Activated CD4-positive, alpha-beta T cell treated with anti-CD3 and anti-CD28 coated beads, Interleukin-2, amount 50 U/mL, for 1 hour (primary cell): ENCODE measurements at regions not wholly inside any gene's neighbourhood (a gene's known extent, or its start where the extent isn't known, plus 50 kb on each side); places are given as distances from the start of the nearest gene placed in this dataset.
"Not testable (repeated sequence)": the region's sequence is repeated elsewhere in the genome, so short reads cannot be mapped to it uniquely, and the experiment has no call there.

Experiments used
- DNase-seq: peaks from one replicate; pipeline ENCODE4 v3.0.0-alpha.2; 2020

DNA sequence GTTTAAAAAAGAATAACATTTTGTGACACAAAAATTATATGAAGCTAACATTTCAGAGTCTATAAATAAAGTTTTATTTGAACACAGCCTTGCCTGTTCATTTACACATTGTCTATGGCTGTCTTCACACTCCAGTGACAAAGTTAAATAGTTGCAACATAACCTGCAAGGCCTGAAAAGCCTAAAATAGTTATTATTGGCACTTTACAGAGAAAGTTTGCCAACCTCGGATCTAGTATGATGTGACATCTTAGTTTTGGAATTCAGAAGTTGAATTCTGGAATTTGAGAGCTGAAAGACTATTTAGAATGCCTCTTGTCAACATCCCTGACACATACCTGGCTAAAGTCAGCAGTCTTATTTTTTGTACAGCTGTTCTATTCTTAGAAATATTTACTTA is 68.3 kb downstream of the DYRK2 start:
- no peak for DNase-seq

DNA sequence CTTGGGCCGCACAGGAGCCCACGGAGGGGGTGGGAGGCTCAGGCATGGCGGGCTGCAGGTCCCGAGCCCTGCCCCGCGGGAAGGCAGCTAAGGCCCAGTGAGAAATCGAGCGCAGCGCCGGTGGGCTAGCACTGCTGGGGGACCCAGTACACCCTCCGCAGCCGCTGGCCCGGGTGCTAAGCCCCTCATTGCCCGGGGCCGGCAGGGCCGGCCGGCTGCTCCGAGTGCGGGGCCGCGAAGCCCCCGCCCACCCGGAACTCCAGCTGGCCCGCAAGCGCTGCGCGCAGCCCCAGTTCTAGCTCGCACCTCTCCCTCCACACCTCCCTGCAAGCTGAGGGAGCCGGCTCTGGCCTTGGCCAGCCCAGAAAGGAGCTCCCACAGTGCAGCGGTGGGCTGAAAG is 70.8 kb downstream of the DYRK2 start:
- not testable (repeated sequence) for DNase-seq

DNA sequence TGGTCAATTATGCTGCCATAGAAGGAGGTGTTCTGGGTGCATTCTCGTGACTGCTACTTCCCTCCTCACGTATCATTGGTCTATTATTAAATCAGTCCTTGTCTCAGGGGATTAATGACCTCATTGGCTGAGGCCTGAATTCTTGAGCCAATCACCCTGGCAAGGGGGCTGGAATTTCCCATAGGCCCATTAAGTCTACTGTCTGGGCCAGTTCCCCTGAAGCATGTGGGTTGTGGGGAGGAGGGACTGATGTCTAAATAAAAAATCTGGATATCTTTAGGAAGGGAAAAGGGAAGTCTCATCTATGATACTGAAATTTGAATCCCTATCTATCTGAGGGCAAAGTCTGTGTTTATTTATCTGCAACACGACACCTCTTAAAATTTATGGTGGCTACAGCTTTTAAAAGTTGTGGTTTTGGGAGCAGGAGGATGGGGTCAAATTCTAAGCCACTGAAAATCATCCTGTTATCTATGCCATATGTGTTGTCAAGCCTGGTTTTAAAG is 71.9 kb downstream of the DYRK2 start:
- no peak for DNase-seq

DNA sequence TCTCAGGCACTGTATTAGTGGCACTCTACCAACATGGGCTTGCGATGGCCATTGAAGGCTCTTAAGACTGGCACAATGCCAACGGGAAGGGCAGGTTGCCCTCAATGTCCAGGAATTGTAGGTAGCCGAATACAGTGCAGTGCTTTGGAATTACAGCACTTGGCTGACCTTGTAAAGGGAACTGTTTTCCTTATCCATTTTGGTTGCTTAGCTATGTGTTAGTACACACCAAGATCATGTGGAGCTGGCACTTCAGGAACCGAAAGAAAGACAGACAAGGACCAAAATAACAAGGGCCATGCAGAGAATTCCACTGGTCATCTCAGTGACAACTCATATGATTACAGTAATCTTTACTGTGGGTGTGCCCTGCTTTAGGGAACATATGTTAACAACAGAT is 72.7 kb downstream of the DYRK2 start:
- no peak for DNase-seq

DNA sequence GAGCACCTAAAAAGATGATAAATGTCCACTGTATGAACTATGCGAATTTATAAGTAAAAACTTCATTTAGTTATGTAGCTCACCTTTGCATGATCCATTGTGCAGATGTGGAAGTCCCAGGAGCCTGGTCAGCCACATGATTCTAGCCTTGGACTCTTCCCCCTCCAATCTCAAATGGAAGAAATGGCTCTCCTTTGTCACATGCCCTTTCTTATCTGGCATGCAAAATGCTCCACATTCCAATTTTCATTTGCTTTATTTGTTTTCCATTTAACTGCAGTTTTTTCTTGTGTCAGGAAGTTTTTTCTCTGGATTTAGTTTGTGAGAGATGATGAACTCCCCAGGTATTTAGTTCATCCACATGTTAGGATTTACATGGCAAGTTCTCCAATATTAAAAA is 73.8 kb downstream of the DYRK2 start:
- DNase-seq = no peak

DNA sequence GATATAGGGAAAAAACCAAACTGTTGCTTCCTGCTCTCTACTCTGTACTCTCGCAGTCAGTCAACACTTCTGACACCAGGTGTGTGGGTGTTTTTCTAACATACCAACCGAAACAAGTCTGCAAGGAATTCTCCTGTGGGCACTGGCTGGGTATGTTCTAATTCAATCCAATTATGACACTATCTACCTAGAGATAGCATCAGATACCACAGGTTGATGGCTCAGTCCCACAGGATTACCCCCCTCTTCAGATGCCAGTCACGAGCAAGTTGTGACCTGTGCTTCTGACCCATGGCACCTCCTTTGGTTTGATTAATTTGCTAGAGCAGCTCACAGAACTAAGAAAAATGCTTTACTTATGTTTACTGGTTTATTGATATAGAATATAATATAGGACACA is 78.3 kb downstream of the DYRK2 start:
- no peak for DNase-seq

DNA sequence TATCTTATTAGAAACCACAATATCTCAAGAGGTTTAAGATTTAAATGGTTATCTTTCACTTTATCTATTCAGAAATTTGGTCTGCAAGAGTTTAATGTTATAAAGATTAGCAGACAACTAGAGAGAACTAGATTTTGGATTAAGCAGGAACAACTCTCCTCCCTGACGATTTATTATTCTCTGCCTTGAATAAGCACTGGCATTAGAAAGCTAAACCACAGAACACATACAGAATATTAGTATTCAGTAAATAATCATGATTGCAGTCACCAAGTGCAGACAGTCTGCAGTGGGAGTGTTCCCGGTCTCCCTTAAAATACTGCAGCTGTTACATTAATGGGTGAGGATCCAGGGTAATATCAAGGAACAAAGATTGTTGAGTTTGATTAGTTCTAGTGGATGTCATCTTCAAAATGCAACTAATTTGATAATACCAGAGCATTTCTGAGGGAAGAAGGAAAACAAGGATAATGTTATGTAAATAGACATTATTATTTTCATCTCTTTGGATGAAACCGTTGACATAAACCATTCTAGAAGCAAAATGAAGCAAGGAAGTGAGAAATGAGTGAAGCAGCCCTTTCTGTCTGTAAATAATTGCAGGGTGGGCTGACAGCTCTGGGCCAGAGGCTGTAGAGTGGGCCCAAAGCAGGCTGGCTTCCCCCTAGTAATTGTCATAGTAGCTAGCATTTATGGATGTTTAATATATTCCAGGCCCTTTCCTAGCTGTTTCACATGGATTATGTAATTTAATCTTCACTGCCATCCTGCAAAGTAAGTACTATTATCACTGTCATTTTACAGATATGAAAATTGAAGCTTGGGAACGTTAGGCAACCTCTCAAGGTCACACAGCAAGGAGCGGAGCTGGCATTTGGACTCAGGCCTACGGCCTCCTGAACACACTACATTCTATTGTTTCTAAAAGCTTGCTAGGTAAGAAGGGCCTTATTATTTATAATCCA is 79.4 kb downstream of the DYRK2 start:
- no peak for DNase-seq

DNA sequence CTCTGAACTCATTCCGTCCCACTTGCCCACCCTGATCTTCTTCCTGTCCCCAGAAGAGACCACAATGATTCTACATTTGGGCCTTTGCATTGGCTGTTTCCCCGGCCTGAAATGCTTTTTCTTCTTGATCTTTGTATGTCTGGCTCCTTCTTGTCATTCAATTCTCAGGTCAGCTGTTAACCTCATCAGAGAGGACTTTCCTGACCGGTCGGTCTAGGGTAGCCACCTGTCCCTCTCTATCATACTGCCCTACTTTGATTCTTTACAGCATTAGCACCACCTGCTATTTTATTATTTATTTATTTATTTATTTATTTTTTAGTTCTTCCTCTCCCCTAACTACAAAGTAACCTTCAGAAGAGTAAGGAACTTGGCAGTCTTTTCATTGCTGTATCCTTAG is 84.3 kb downstream of the DYRK2 start:
- no peak for DNase-seq

DNA sequence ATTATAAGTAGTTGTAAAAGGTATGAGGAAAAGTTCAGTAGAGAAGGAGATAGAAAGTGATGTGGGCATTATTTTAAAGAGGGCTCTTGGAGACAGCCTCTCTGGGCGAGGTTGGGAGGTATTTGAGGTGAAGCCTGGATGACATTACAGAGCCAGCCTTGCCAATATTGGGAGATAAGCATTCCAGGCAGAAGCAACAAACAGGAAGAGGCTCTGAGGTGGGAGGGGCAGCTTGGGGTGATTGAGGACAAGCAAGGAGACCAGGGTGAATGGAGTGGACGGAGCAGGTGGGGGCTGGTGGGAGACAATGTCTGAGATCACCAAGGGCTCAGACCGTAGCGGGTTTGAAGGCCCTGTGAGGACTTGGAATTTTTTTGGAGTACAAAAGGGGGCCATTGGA is 87.3 kb downstream of the DYRK2 start:
- no peak for DNase-seq

DNA sequence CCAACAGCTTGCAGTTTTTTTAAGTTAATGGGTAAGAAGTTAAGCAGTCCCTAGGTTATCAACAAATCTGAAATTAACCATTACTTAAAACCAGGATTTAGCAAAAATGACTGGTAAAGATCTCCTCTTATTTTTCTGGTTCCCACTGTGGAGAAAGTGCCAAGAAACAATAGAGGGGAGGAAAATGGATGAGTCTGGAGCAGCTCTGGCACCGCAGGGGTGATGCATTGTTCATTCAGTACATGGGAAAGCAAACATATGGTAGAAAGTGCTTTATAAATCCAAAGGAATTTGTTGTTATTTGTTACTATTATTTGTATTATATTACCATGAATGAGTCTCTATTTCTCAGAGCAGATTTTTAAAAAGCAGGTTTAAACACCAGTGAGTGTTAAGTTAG is 92.2 kb downstream of the DYRK2 start:
- no peak for DNase-seq

DNA sequence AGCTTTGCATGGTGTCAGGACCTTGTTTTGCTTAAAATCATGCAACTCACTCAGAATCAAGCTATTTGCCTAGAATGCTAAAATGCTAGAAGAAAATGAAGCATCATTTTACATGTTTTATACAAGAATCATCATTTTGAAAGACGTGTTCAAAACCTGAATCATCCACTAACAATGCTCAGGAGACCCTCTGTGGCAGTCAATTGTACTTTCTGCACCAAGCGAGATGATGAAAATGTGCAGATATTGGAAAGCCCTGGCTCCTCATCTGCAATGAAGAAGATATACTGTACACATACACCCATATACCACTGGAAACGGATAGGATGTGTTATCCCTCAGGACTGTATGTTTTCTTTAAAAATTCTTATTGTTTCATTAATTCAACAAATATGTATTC is 92.7 kb downstream of the DYRK2 start:
- no peak for DNase-seq

DNA sequence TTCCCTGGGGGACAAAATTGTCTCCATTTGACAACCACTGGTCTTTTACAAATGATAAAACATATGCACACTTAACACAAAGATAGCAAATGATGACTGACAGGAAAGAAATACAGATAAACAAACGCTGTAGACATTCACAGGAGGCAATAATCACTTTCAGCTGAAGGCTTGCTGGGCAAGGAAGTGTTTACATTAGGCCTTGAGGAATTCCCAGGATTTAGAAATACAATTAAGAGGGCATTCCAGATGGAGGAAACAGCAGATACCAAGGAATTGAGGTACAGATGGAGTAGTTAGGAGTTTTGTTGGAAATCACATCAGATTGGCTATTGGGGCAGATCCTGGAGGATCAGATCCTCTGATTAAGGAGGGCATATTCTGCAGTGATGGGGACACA is 93.9 kb downstream of the DYRK2 start:
- DNase-seq = no peak

DNA sequence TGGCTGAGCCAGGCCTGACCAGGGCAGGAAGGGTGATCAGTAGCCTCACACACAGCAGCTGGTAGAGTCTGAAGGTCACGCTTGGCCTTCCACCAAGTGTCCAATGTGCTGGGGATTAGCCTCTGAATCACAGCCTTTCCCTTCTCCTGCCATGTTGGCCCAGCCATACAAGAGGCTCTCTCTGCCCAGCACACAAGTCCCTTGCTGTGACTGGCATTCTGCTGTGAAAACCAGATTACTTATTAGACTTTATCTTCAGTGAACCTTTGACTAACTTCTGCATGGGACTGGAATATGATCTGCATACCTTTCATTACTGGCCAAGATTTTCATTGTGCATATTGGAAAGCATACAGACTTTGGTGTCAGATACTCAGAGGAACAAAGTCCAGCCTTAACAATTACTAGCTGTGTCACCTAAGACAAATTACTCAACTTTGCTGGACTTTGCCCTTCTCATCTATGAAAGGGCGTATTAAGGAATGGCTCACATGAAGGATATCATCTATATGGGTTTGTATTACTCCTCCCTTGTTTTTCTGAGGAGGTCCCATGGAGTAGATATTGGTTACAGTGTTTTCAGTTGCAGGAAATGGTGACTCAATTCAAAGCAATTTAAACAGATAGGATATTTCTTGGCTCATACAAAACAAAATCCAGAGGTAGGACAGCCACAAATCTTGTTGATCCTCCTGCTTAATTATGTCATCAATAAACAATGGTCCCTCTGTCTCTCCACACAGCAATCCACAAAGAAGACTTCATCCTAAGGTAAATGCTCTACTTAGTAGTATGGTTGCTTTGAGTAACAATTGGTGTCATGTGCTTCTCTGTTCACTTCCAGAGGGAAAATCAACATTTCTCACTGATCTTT is 99.6 kb downstream of the DYRK2 start:
- DNase-seq = no peak

DNA sequence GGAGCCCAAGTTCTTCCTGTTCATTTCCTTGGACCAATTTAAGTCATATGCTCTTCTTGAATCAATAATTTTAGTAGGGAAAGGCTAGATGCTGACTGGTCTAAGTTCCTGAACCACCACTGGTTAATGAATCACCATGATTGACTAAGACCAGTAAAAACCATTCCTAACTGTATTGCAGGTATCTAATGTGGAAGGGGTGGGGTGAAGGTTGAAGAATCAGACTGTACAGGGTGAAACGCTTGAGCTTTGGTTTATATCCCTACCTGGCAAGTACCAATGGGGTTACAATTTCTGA is 100.1 kb downstream of the DYRK2 start:
- DNase-seq = no peak

DNA sequence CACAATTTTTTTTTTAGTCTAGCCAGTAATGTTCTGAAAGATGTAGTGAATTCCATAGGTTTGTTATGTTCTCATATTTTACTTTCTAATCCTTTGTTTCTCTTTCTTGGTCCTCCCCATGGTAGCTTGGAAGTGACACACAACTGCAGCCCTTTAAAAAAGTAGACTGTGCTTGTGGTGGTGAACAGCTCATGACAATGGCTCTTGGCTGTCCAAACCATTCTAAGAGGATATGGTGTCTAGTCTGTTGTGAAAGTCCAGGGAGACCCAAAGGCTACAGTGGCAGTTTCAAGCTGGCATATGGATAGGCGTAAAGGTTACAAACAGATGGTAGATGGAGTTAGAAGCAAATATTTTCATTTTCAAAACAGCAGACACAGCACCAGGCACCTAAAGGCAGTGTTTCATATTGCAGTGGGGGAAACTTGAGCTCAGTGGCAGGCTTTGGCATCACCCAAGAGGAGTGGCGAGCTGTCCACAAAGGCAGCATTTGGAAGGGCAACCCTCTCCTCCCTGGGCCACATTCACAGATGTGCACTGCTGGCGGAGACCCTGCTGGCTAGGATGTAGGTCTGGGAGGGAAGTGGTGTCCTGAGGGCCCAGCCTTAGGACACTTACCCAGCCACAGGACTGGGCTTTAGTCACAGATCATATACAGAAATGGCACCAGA is 102.1 kb downstream of the DYRK2 start:
- DNase-seq = no peak

DNA sequence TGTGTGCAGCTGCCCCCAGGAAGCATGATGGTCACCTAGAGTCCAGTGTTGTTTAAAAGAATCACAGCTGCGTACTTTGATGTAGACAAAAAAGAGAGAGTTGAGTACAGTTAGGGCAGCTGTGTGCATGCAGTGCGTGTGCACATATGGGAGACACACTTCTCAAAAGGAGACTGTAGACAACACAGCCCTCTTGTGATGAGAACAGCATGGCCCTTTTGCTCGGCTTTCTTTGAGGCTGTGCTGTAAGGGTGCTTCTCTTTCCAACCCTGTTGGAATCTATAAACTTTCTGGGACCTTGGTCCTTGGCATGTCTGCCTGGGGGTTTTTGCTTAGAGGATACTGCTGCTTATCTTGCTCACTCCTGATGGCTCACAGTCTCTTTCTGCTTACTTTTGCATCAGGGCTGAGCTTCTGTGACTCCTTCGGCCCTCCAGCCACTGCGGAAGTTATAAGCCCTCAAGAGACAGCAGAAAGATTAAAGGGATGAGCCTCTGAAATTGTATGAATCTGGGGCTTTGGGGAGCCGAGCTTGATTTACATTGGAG is 102.9 kb downstream of the DYRK2 start:
- no peak for DNase-seq

DNA sequence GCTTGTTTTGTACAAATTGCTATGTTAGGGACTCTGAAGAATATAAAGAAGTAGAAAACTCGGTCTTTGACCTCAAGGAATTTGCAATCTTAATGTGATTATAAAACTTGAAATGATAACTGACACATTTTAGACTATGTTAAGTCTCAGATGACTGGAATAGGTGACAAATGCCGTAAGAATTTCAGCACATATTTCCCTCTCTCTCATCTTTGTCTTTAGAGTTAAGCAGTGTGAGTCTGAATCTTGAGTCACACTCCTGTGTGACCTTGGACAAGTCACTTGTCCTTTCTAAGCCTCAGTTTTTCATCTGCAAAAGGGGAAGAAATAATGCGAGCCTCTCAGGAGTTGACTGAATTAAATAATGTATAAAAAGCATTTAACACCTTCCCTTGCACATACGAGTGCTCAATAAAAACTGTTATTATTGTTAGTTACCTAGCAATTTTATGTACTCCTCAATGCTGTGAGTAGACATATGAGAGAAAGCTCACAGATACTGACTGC is 103.7 kb downstream of the DYRK2 start:
- no peak for DNase-seq

DNA sequence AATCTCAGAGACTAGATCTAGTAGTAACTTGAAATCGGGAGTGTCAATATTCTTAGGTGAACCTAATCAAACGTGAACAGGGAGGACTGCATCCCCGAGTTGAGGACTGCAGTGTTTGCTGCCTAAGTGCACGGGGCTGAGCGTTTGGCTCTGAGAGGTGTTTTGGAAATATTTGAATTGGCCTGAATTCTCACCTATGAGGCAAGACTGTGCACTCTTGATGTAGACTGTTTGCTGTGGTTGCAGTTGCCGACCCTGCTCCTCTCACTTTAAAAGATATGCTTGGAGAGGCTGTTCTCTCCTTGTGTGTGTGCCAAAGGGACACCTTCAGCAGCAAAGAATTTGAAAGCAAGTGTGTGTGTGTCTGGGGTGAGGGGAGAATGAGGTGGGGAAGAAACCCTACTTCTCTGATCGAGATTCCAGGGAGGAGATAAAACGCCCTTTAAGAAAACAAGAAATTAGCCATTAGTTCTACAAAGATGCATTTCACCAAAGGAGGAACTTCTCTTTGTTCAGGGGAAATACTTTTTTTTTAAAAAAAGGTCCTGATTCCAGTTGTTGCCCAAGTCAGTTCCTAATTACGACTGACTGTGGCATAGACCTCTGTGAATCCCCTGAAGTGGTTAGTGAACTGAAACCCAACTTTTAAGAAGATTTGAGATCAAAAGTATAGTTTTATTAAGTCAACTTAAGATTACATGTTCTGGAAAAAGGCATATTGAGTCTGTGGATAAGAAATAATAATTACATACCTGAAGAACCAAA is 106.6 kb downstream of the DYRK2 start:
- no peak for DNase-seq

DNA sequence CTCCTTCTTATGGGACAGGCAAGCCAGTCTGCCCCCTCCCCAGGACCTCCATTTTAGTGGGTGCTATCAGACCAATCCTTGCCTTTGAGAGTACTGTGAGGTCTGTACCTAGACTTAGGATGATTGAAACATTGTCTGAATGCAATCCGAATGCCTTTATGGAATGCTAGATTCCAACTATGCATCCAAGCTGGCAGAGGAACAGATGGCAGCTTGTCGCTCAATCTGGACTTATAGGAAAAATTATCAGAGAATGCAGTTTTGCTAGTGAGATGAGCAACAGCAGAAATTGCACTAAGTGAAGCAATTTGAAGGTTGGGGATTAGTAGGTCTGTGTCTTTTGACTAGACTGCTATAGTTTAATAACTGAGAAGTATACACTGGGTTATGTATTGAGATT is 109.1 kb downstream of the DYRK2 start:
- no peak for DNase-seq

DNA sequence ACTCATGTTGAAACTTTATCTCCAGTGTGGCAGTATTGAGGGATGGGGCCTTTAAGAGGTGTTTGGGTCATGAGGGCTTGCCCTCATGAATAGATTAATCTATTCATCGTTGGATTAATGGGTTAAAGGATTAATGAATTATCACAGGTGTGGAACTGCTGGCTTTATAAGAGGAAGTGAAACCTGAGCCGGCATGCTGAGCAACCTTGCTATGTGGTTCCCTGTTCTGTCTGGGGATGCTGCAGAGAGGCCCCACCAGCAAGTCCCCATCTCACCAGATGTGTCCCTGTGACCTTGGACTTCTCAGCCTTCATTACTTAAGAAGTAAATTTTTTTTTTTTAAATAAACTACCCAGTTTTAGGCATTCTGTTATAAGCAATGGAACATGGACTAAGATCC is 109.6 kb downstream of the DYRK2 start:
- no peak for DNase-seq

DNA sequence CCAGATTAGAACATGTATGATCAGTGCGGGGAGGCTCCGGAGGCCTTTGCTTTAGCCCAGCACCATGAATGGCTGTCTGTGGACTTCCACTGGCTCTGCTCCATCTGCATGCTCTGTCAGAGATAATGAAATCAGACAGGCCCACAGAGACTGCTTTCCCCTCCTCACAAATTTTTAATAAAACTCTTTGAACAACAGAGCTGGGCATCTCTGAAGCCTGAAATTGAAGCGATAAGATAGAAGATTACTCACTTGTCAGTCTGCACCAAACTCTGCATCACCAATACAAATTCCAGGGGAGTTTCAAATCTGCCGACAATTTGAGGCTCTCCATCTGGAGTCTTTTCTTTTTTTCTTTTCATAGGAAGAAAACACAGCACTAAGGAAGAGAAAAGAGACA is 110.0 kb downstream of the DYRK2 start:
- no peak for DNase-seq

DNA sequence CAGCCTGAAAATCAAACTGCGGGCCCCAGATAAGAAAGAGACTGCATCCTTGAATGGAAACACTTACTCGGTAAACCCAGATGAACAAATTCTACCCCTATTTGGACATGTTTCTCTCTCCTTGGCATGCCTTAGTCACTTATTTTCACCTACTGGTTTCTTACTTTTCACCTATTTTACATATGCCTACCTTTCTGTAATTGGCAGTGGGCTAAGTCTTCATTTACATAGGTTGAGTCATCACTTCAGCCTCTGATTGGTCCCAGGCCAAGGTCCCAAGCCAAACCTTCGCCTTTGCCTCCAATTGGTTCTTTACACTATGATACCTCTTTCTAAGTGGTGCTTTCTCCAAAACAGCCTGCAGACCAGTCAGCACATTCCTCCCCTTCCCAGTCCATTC is 111.3 kb downstream of the DYRK2 start:
- DNase-seq = no peak
